ES-I3 (cell line): ENCODE measurements at regions not wholly inside any gene's neighbourhood (a gene's known extent, or its start where the extent isn't known, plus 50 kb on each side); places are given as distances from the start of the nearest gene placed in this dataset.
"Not testable (repeated sequence)": the region's sequence is repeated elsewhere in the genome, so short reads cannot be mapped to it uniquely, and the experiment has no call there.

Experiments used
- H3K36me3 ChIP-seq: 2 replicates; pipeline ENCODE4 v1.6.1; 2013; ENCODE audit warnings: mild to moderate bottlenecking, low read length, control low read depth, moderate library complexity; ENCODE audit not compliant: insufficient read depth
- H3K4me1 ChIP-seq: 2 replicates; pipeline ENCODE4 v1.6.1; 2013; ENCODE audit warnings: mild to moderate bottlenecking, control low read depth, low read length; ENCODE audit not compliant: insufficient read depth
- H3K9ac ChIP-seq: 2 replicates; pipeline ENCODE4 v1.6.1; 2013; ENCODE audit warnings: low read depth, mild to moderate bottlenecking, low read length, moderate library complexity
- H3K9me3 ChIP-seq: 2 replicates; pipeline ENCODE4 v1.6.1; 2013; ENCODE audit warnings: mild to moderate bottlenecking, low read length, moderate library complexity; ENCODE audit not compliant: control insufficient read depth, insufficient read depth

DNA sequence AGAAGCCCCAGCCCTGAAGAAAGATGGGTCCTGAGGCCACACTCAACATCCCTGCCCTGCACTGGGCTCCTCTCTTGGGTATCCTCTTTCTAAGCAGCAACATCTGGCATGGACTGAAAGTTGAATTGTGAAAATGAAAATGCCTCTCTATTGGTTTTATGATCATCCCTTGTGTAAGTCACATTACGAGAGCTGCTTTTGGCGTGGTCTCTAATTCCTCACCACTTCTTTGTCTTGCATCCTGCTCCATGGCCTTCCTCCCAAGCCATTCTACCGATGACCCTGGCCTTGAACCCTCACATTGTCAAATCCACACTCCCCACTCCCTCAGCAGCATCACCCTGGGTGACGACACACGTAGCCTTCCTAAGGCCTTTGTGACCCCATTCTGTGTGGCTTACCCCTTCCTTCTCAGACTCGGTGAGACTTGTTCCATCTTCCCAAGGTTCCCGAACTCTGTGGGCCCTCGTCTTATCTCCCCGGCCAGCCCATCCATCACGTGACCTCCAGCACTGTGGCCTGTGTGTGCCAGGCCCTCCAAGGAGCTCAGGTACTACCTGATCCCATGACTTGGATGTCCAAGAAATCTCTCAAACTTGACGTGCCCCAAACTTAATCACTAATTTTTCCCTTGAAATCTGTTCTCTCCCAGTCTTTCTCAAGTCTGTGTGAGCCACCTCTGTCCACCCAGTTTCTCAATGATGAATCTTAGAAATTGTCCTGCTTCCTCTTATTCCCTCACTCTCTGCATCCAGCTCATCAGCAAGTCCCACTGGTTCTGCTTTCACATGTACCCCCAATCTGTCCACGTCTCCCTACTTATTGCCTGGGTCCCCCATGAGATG is 194.7 kb upstream of the HS6ST1 start:
- Histone ChIP-seq H3K4me1 (no peaks in the 10 kb centered on the region), H3K9me3 (no peaks in the 10 kb centered on the region), H3K9ac (no peak overlapping the region), H3K36me3 (no peaks in the 10 kb centered on the region)

- no peak overlapping the region for H3K9ac ChIP-seq
- no peaks in the 10 kb centered on the region for H3K9me3 ChIP-seq
Observed at GRCh38 chr2:128513961-128514283, 195.3 kb upstream of the HS6ST1 start.

DNA sequence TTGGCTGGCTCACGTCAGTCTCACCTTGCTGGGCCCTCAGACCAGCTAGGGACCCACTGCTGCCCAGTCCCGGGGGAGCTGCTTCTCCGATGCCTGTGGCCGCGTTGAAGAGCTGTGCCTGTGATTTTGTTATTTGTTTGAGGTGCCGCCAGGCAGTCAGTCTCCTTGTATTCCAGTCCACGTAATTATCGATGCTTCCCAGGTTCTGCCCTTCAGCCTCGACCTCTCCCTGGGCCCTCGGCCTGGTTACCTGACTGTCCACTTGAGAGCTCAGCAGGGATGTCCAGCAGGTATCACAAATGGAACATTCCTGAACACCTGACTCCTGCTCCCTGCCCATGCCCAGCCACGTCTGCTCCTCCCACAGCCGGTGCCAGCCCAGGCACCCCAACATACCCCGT is 195.9 kb upstream of the HS6ST1 start:
- no peaks in the 10 kb centered on the region for H3K4me1 ChIP-seq
- H3K36me3 ChIP-seq, result no peaks in the 10 kb centered on the region
- H3K9me3 ChIP-seq, result no peaks in the 10 kb centered on the region
- H3K9ac ChIP-seq, result no peak overlapping the region

More at GRCh38 chr2:128513961-128514283, 195.3 kb upstream of the HS6ST1 start:
- no peaks in the 10 kb centered on the region for H3K4me1 ChIP-seq
- no peaks in the 10 kb centered on the region for H3K36me3 ChIP-seq

- Histone ChIP-seq H3K9ac (no peak overlapping the region), H3K9me3 (no peaks in the 10 kb centered on the region), H3K4me1 (no peaks in the 10 kb centered on the region), H3K36me3 (no peaks in the 10 kb centered on the region)
Observed at GRCh38 chr2:128516938-128517337, 198.3 kb upstream of the HS6ST1 start.

DNA sequence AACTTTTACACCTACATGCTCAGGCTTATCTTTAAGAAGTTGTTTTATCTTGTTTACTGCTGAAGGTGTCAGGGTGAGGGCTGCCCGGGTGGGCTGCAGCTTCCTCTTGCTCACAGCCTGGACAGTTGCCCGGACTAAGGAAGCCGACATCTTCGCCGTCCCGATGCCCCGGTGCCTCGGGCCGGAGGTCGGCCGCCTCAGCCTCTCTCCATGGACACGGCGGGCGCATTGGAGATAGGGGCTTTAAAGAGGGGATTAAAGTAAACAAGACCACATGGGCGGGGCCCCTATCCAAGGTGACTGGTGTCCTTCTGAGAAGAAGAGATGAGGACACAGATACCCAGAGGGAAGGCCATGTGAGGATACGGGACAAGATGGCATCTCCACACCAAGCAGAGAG is 200.4 kb upstream of the HS6ST1 start:
- H3K9ac ChIP-seq, H3K9me3 ChIP-seq, H3K4me1 ChIP-seq, H3K36me3 ChIP-seq: not testable (repeated sequence)

DNA sequence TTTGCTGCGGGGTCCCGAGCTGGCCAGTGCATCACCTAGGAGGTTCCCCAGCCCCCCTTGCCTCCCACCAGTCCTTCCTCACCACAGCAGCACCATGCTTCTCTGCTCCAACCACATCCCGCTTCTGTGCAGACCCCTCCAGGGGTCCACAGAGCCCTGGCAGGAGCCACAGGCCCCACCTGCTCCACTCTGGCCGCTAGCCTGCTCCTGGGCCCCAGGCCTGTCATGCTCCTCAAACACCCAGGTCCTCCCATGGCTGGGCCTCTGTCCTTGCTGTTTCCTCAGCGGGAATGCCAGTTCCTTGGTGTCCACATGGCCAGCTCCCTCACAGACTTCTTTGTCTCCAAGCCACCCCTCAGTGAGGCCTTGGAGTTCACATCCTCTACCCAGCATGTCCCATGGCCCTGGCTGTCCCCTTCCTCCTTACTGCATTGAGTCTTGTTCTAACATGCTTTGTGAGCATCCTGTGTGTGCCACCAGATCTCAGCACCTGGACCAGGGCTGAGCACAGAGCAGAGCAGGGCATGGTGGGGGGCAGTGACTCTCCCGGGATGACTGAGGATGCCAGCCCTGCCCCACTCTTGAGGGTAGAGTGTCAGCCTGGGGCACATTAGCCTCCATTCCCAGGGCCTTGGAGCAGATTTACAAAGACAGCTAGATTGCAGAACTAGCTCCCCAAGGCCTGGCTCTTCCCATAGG is 201.0 kb upstream of the HS6ST1 start:
- H3K36me3 ChIP-seq, result no peaks in the 10 kb centered on the region
- no peaks in the 10 kb centered on the region for H3K4me1 ChIP-seq
- H3K9ac ChIP-seq, result no peak overlapping the region
- H3K9me3 ChIP-seq, result peaks cover 4% of the 10 kb centered on the region; the same call in 1 of the 2 replicates

GRCh38 chr2:128520340-128520739 is 201.7 kb upstream of the HS6ST1 start:
- Histone ChIP-seq H3K4me1 (no peaks in the 10 kb centered on the region), H3K9me3 (peaks cover 4% of the 10 kb centered on the region; the same call in 1 of the 2 replicates), H3K9ac (no peak overlapping the region), H3K36me3 (no peaks in the 10 kb centered on the region)

GRCh38 chr2:128520791-128521190 is 202.1 kb upstream of the HS6ST1 start:
- peaks cover 4% of the 10 kb centered on the region; the same call in 1 of the 2 replicates for H3K9me3 ChIP-seq
- no peaks in the 10 kb centered on the region for H3K4me1 ChIP-seq
- no peaks in the 10 kb centered on the region for H3K36me3 ChIP-seq
- no peak overlapping the region for H3K9ac ChIP-seq

DNA sequence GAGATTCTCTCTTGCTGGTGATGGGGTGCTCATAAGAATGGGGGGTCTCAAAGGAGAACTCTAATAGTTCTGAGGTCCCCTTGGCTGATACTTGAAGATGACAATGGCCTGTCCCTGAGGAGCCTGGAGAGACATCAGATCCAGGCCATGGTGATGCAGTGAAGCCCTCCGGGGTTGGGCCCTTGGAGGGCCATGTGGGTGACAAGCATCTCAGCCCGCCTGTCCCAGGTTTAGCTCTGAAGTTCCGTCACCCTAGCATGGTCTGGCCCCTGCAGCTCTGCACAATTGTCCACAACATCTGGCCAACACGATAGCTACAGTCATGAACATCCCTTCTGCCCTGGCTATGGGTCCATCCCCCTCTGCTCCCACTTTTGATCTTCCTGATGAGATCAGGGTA is 202.8 kb upstream of the HS6ST1 start:
- no peaks in the 10 kb centered on the region; the same call in 1 of the 2 replicates for H3K4me1 ChIP-seq

DNA sequence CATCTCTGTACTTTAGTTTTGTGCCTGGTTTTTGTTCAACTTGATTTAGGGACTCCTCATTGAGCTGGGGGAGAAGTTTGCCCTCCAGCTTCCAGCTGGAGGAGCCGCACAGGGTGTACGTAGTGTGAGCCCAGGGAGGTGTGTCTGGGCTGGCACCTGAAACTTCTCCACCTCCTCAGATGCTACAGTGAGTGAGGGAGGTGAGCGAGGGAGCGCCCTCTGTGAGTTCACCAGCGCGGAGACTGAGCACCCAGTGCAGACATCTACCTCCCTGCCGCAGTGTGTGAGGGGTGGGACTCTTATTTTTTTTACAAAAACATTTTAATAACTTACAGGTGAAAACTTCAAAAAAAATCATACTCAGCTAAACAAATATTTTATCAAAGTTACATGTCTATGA is 204.2 kb upstream of the HS6ST1 start:
- peaks cover 4% of the 10 kb centered on the region; the same call in 1 of the 2 replicates for H3K9me3 ChIP-seq
- no peaks in the 10 kb centered on the region; the same call in 1 of the 2 replicates for H3K4me1 ChIP-seq
- no peak overlapping the region for H3K9ac ChIP-seq
- no peaks in the 10 kb centered on the region for H3K36me3 ChIP-seq

More for the DNA sequence above, 202.8 kb upstream of the HS6ST1 start:
- H3K9me3 ChIP-seq, result peaks cover 4% of the 10 kb centered on the region; the same call in 1 of the 2 replicates
- H3K36me3 ChIP-seq, result no peaks in the 10 kb centered on the region
- H3K9ac ChIP-seq, result no peak overlapping the region

- no peaks in the 10 kb centered on the region; the same call in 1 of the 2 replicates for H3K4me1 ChIP-seq
- H3K36me3 ChIP-seq, result no peaks in the 10 kb centered on the region
- H3K9me3 ChIP-seq, result peaks cover 4% of the 10 kb centered on the region; the same call in 1 of the 2 replicates
- H3K9ac ChIP-seq, result no peak overlapping the region
Observed at GRCh38 chr2:128523457-128523856, 204.8 kb upstream of the HS6ST1 start.

DNA sequence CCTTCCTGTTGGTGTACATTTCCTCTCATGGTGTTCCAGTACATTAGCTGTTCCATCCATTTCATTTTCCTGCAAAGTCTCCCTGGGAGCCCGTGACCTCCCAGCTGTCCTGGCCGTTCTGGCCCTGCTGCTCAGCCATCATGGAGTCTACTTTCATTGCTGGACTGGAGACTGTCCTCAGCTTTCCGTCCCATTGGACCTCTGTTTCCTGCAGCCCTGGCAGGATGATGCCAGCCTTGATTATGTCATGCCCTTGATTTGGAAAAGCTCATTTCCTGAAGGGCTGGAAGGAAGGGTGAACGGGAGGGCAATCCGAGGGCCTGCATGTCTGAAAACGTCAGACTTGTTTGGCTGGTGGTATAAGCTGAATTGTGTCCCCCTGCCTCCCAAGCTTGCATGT is 205.5 kb upstream of the HS6ST1 start:
- Histone ChIP-seq H3K36me3 (no peaks in the 10 kb centered on the region), H3K4me1 (no peaks in the 10 kb centered on the region; the same call in 1 of the 2 replicates), H3K9me3 (peaks cover 4% of the 10 kb centered on the region; the same call in 1 of the 2 replicates), H3K9ac (no peak overlapping the region)

DNA sequence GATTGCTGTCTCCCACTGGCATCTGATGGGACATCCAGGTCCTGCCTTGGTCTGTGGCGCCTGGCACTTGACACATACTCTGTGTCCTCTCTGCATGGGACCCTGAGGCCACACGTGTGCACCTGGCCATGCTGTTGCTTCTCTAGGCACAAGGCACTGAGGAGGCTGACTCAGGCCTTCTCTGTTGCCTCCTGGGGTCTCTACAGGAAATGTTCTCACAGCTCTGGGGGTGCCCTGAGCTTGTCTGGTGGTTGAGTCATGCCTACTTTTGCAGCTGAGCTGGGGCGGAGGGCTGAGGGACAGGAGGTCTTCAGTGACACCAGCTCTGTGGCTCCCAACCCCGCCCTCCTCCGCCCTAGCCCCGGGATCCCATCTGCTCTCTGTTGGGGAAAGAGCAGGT is 207.0 kb upstream of the HS6ST1 start:
- Histone ChIP-seq H3K9ac (no peak overlapping the region), H3K9me3 (peaks cover 4% of the 10 kb centered on the region; the same call in 1 of the 2 replicates), H3K4me1 (no peaks in the 10 kb centered on the region; the same call in 1 of the 2 replicates), H3K36me3 (no peaks in the 10 kb centered on the region)

GRCh38 chr2:128526455-128526976 is 207.8 kb upstream of the HS6ST1 start:
- no peak overlapping the region for H3K9ac ChIP-seq
- H3K4me1 ChIP-seq, result no peaks in the 10 kb centered on the region; the same call in 1 of the 2 replicates
- H3K9me3 ChIP-seq, result peaks cover 4% of the 10 kb centered on the region; the same call in 1 of the 2 replicates
- H3K36me3 ChIP-seq, result no peaks in the 10 kb centered on the region
